ENCODE measurements at regions not wholly inside any gene's neighbourhood (a gene's known extent, or its start where the extent isn't known, plus 50 kb on each side); places are given as distances from the start of the nearest gene placed in this dataset.

DNA sequence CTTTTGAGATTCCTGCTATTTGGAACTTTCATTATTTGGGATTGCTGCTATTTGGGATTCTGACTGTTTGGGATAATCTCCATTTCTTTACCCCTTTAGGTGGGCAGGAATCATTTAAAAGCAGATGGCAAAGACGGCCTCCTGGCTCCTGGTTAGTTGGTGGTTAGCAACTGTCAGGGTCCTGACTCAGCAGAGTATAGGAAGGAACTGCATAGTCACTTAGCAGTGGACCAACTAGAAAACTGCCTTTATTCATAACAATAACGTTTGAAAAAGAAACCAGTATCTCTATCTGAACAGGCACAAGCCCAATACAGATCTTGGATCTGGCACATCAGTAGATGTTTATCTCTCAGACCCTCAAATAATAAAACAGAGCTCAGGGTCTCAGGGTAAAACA is 469.7 kb upstream of the FGF16 start:
- Histone ChIP-seq H3K36me3 (ENCODE audit: insufficient read depth in 1 of 2, low read depth in 1 of 2) (no peaks in the 10 kb centered on the region), H3K9me3 (no peaks in the 10 kb centered on the region), H3K27me3 (ENCODE audit: insufficient read depth in 3 of 3, low read length in 2 of 3) (no peaks in the 10 kb centered on the region), H3K4me3 (no peak overlapping the region), H3K27ac (no peak overlapping the region), H3K4me1 (no peaks in the 10 kb centered on the region)
- TF ChIP-seq, protein P1, sequence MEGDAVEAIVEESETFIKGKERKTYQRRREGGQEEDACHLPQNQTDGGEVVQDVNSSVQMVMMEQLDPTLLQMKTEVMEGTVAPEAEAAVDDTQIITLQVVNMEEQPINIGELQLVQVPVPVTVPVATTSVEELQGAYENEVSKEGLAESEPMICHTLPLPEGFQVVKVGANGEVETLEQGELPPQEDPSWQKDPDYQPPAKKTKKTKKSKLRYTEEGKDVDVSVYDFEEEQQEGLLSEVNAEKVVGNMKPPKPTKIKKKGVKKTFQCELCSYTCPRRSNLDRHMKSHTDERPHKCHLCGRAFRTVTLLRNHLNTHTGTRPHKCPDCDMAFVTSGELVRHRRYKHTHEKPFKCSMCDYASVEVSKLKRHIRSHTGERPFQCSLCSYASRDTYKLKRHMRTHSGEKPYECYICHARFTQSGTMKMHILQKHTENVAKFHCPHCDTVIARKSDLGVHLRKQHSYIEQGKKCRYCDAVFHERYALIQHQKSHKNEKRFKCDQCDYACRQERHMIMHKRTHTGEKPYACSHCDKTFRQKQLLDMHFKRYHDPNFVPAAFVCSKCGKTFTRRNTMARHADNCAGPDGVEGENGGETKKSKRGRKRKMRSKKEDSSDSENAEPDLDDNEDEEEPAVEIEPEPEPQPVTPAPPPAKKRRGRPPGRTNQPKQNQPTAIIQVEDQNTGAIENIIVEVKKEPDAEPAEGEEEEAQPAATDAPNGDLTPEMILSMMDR (IDR thresholded peaks at IDR 0.05): no peak
- intact Hi-C loops (cut with DNase I): no loop called here
- DNase-seq: no peak
- WGBS, 3 donors: 27 to 41% (median 32%) methylated on average over 2 of the region's 2 CpGs
- ATAC-seq: no peak

DNA sequence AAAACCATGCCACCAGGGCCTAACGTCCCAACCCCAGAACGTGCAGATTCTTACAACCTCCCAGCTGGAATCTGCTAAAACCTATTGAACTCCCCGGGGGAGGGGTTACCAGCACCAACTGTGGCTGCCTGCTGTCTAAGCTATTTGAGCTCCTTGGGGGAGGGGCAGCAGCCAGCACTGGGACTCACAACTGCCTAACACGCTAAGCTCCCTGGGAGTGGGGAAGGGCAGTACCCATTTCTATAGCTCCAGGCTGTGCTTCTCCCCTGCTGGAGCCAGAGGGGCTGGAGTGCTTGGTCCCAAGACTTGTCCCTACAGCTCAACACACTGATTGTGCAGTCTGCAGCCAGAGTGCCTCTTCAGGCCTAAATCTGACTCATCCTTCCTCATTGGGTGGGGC is 459.8 kb upstream of the FGF16 start:
- ATAC-seq (no peak), DNase-seq (no peak)
- TF ChIP-seq, protein P1 (IDR thresholded peaks at IDR 0.05): no peak
- Histone ChIP-seq H3K27ac (no peak overlapping the region), H3K4me1 (no peaks in the 10 kb centered on the region), H3K36me3 (ENCODE audit: insufficient read depth in 1 of 2, low read depth in 1 of 2) (no peaks in the 10 kb centered on the region), H3K27me3 (ENCODE audit: insufficient read depth in 3 of 3, low read length in 2 of 3) (no peaks in the 10 kb centered on the region), H3K4me3 (no peak overlapping the region), H3K9me3 (peaks cover 9% of the 10 kb centered on the region)
- intact Hi-C loops (cut with DNase I): loop anchor here in 1 of 2 donors (5.0 kb wide), 1 partner anchor 740 kb away; no protein-coding TSS in a partner anchor
- WGBS, 3 donors: 24 to 35% (median 34%) methylated on average over 3 to 4 of the region's 4 CpGs

DNA sequence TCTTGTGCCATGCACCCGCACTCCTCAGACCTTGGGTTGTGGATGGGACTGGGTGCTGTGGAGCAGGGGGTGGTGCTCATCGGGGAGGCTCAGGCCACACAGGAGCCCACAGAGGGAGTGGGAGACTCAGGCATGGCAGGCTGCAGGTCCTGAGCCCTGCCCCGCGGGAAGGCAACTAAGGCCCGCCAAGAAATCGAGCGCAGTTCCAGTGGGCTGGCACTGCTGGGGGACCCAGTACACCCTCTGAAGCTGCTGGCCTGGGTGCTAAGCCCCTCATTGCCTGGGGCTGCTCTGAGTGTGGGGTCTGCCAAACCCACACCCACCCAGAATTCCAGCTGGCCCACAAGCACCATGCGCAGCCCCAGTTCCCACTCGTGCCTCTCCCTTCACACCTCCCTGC is 450.5 kb upstream of the FGF16 start:
- peaks cover 0 to 3% (median 0%) of the 10 kb centered on the region in 3 donors for H3K27me3 ChIP-seq (ENCODE audit: insufficient read depth in 3 of 3, low read length in 2 of 3)
- DNase-seq (no peak), ATAC-seq (no peak)
- intact Hi-C loops (cut with DNase I): no loop called here
- no peaks in the 10 kb centered on the region for H3K4me1 ChIP-seq
- H3K4me3 ChIP-seq: no peak overlapping the region
- WGBS, 3 donors: 92 to 96% (median 93%) methylated on average over 2 to 9 of the region's 9 CpGs
- TF ChIP-seq, protein P1 (IDR thresholded peaks at IDR 0.05): no peak
- no peak overlapping the region for H3K27ac ChIP-seq
- no peaks in the 10 kb centered on the region for H3K9me3 ChIP-seq
- no peaks in the 10 kb centered on the region for H3K36me3 ChIP-seq (ENCODE audit: insufficient read depth in 1 of 2, low read depth in 1 of 2)

DNA sequence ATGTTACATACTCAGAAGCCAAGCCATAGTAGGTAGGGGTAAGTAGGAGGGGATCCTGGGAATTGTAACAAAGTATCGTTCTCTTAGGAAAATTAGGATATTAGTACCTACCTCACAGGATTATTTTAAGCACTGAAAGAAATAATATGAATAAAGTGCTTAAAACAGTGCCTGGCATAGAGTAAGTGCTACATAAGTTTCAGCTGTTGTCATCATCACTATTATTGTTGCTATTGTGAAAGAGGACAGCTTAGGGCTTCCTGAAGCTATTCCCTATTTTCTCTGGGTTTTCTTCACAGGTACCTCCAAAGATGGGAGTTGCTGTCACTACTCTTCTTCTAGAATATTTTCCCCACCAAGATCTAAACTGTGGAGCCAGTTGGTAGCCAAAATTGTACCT is 443.7 kb upstream of the FGF16 start:
- H3K4me3 ChIP-seq: no peak overlapping the region
- peaks cover 0 to 3% (median 0%) of the 10 kb centered on the region in 3 donors for H3K27me3 ChIP-seq (ENCODE audit: insufficient read depth in 3 of 3, low read length in 2 of 3)
- H3K9me3 ChIP-seq: no peaks in the 10 kb centered on the region
- H3K36me3 ChIP-seq (ENCODE audit: insufficient read depth in 1 of 2, low read depth in 1 of 2): no peaks in the 10 kb centered on the region
- TF ChIP-seq, protein P1 (IDR thresholded peaks at IDR 0.05): no peak
- 63 to 71% (median 69%) methylated on average over 1 of the region's 1 CpG for WGBS, 3 donors
- intact Hi-C loops (cut with DNase I): no loop called here
- no peak overlapping the region for H3K27ac ChIP-seq
- ATAC-seq (no peak), DNase-seq (no peak)
- H3K4me1 ChIP-seq: no peaks in the 10 kb centered on the region

DNA sequence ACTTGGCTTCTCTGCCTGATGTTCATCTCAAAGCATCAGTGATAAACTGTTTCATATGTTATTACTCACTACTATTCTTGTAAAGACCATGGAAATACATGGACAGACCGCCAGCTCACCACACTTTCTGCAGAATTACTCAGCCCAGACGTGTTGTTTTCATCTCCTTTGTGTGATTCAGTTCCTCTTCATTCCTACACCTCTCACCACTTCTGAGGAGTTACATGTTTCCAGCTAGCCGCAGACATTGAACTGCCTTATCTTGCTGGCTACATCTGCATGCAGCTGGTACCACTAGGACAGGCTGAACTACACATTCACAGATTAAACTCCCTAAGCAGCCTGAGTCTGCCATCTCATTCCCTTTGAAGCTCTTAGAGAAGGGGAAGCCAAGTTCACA is 443.2 kb upstream of the FGF16 start:
- ATAC-seq (no peak), DNase-seq (no peak)
- WGBS, 3 donors: 30 to 45% (median 43%) methylated on average over 3 of the region's 3 CpGs
- H3K27me3 ChIP-seq (ENCODE audit: insufficient read depth in 3 of 3, low read length in 2 of 3): peaks cover 0 to 3% (median 0%) of the 10 kb centered on the region in 3 donors
- H3K4me3 ChIP-seq: no peak overlapping the region
- no peaks in the 10 kb centered on the region for H3K9me3 ChIP-seq
- no peaks in the 10 kb centered on the region for H3K4me1 ChIP-seq
- TF ChIP-seq, protein P1 (IDR thresholded peaks at IDR 0.05): no peak
- H3K36me3 ChIP-seq (ENCODE audit: insufficient read depth in 1 of 2, low read depth in 1 of 2): no peaks in the 10 kb centered on the region
- no peak overlapping the region for H3K27ac ChIP-seq
- intact Hi-C loops (cut with DNase I): no loop called here

Data from psoas muscle (tissue), 7 donors.